TTC549 (cell line): ENCODE measurements at regions not wholly inside any gene's neighbourhood (a gene's known extent, or its start where the extent isn't known, plus 50 kb on each side); places are given as distances from the start of the nearest gene placed in this dataset.

Source experiments
- FAIRE-seq: peaks from 2 replicates; lab custom pipeline; 2012; peaks lifted over from hg19 to GRCh38; lab: Jason Lieb, UNC

- no peak for FAIRE-seq
Measured at GRCh38 chr3:117721866-117722265, 1012.3 kb downstream of the TUSC7 start.

- FAIRE-seq: no peak
Measured at GRCh38 chr3:117722856-117723255, 1013.3 kb downstream of the TUSC7 start.

GRCh38 chr3:117723825-117724224 is 1014.2 kb downstream of the TUSC7 start:
- no peak for FAIRE-seq

GRCh38 chr3:117725314-117725713 is 1015.7 kb downstream of the TUSC7 start:
- no peak for FAIRE-seq

GRCh38 chr3:117726776-117727175 is 1017.2 kb downstream of the TUSC7 start:
- no peak for FAIRE-seq

GRCh38 chr3:117728226-117728625 is 1018.6 kb downstream of the TUSC7 start:
- FAIRE-seq: no peak

- no peak for FAIRE-seq
Measured at GRCh38 chr3:117734496-117734895, 1024.9 kb downstream of the TUSC7 start.

- FAIRE-seq: no peak
Measured at GRCh38 chr3:117735481-117736101, 1026.0 kb downstream of the TUSC7 start.

GRCh38 chr3:117736846-117737245 is 1027.3 kb downstream of the TUSC7 start:
- FAIRE-seq: no peak

- FAIRE-seq: no peak
Measured at GRCh38 chr3:117743993-117744392, 1034.4 kb downstream of the TUSC7 start.

GRCh38 chr3:117744935-117745334 is 1035.4 kb downstream of the TUSC7 start:
- FAIRE-seq: no peak

GRCh38 chr3:117745516-117745915 is 1035.9 kb downstream of the TUSC7 start:
- no peak for FAIRE-seq

GRCh38 chr3:117746066-117746465 is 1036.5 kb downstream of the TUSC7 start:
- no peak for FAIRE-seq

GRCh38 chr3:117748131-117748530 is 1038.6 kb downstream of the TUSC7 start:
- no peak for FAIRE-seq

GRCh38 chr3:117750674-117751269 is 1041.2 kb downstream of the TUSC7 start:
- FAIRE-seq: no peak

- FAIRE-seq: no peak
Measured at GRCh38 chr3:117751651-117752050, 1042.1 kb downstream of the TUSC7 start.

GRCh38 chr3:117752984-117753717 is 1043.6 kb downstream of the TUSC7 start:
- no peak for FAIRE-seq

GRCh38 chr3:117754058-117754457 is 1044.5 kb downstream of the TUSC7 start:
- FAIRE-seq: no peak

GRCh38 chr3:117754841-117755240 is 1045.3 kb downstream of the TUSC7 start:
- no peak for FAIRE-seq

- FAIRE-seq: no peak
Measured at GRCh38 chr3:117756563-117756962, 1047.0 kb downstream of the TUSC7 start.

GRCh38 chr3:117761703-117762620 is 1052.4 kb downstream of the TUSC7 start:
- FAIRE-seq: no peak

GRCh38 chr3:117762621-117763037 is 1053.0 kb downstream of the TUSC7 start:
- FAIRE-seq: no peak

- FAIRE-seq: no peak
Measured at GRCh38 chr3:117763561-117763960, 1054.0 kb downstream of the TUSC7 start.
